Naive thymus-derived CD4-positive, alpha-beta T cell (primary cell): ENCODE measurements at regions not wholly inside any gene's neighbourhood (a gene's known extent, or its start where the extent isn't known, plus 50 kb on each side); places are given as distances from the start of the nearest gene placed in this dataset.
"Not testable (repeated sequence)": the region's sequence is repeated elsewhere in the genome, so short reads cannot be mapped to it uniquely, and the experiment has no call there.

Experiments
- ATAC-seq: fragments of 150-1000 bp; cut with Tn5 transposase; 2 replicates; pipeline ENCODE4 v1.10.0; 2021; ENCODE audit warnings: mild to moderate bottlenecking, moderate library complexity
- CTCF ChIA-PET: fragments of 350-600 bp; sonication (Branson Sonifier 250); formaldehyde crosslinking; loops from one replicate; lab custom pipeline; 2021; ENCODE audit warnings: antibody characterized with exemption; lab: Charles Lee
- POLR2A ChIA-PET: fragments of 350-600 bp; sonication (Branson Sonifier 250); formaldehyde crosslinking; loops from one replicate; lab custom pipeline; 2021; ENCODE audit warnings: antibody characterized with exemption, inconsistent platforms; lab: Charles Lee
- DNase-seq, 9 donors: peaks; one replicate each; pipeline versions ENCODE4 v3.0.0 to v3.0.0-alpha.2; 2020 to 2022; ENCODE audit warnings: mixed read lengths in 1 of 9
- H3K27ac ChIP-seq: one replicate; pipeline ENCODE4 v1.7.0; 2013; ENCODE audit warnings: mild to moderate bottlenecking, low read depth, low read length, moderate library complexity
- H3K27me3 ChIP-seq, 2 donors: one replicate each; pipeline ENCODE4 v1.7.0; 2013; ENCODE audit warnings: low read length in 2 of 2, mild to moderate bottlenecking in 2 of 2, moderate library complexity in 2 of 2; ENCODE audit not compliant: control insufficient read depth in 2 of 2, insufficient read depth in 2 of 2
- H3K36me3 ChIP-seq, 3 experiments: 1 replicate in 2 of 3; 2 replicates in 1 of 3; pipeline ENCODE4 v1.7.0; 2013; ENCODE audit warnings: low read length in 3 of 3, mild to moderate bottlenecking in 3 of 3, moderate library complexity in 1 of 3; ENCODE audit not compliant: insufficient read depth in 3 of 3, control insufficient read depth in 2 of 3
- H3K4me1 ChIP-seq, 2 donors: one replicate each; pipeline ENCODE4 v1.7.0; 2013; ENCODE audit warnings: low read length in 2 of 2, mild to moderate bottlenecking in 2 of 2, moderate library complexity in 1 of 2; ENCODE audit not compliant: control insufficient read depth in 2 of 2, insufficient read depth in 2 of 2
- H3K4me3 ChIP-seq: 2 replicates; pipeline ENCODE4 v1.7.0; 2013; ENCODE audit warnings: mild to moderate bottlenecking, low read length
- H3K9me3 ChIP-seq, 3 experiments: 1 replicate in 2 of 3; 2 replicates in 1 of 3; pipeline ENCODE4 v1.7.0; 2013; ENCODE audit warnings: low read length in 3 of 3; ENCODE audit not compliant: control insufficient read depth in 2 of 3
- H3K27ac Mint-ChIP-seq, 9 donors: one replicate each; pipeline ENCODE4 v1.8.0; 2020 to 2022; ENCODE audit warnings: mixed read lengths in 9 of 9, mild to moderate bottlenecking in 8 of 9, moderate library complexity in 5 of 9, inconsistent platforms in 2 of 9
- H3K27me3 Mint-ChIP-seq, 5 donors: one replicate each; pipeline ENCODE4 v1.8.0; 2021 to 2022; ENCODE audit warnings: mixed read lengths in 5 of 5, mild to moderate bottlenecking in 1 of 5
- H3K36me3 Mint-ChIP-seq, 5 donors: one replicate each; pipeline ENCODE4 v1.8.0; 2020 to 2022; ENCODE audit warnings: mixed read lengths in 5 of 5, mild to moderate bottlenecking in 3 of 5, inconsistent platforms in 1 of 5
- H3K4me1 Mint-ChIP-seq, 7 donors: one replicate each; pipeline ENCODE4 v1.8.0; 2020 to 2022; ENCODE audit warnings: mixed read lengths in 7 of 7, mild to moderate bottlenecking in 3 of 7, inconsistent platforms in 1 of 7
- H3K4me3 Mint-ChIP-seq, 10 donors: one replicate each; pipeline ENCODE4 v1.8.0; 2020 to 2022; ENCODE audit warnings: mild to moderate bottlenecking in 10 of 10, mixed read lengths in 10 of 10, moderate library complexity in 6 of 10, inconsistent platforms in 2 of 10
- H3K9me3 Mint-ChIP-seq, 11 donors: one replicate each; pipeline ENCODE4 v1.8.0; 2020 to 2022; ENCODE audit warnings: mixed read lengths in 11 of 11, mild to moderate bottlenecking in 4 of 11, inconsistent platforms in 1 of 11, moderate library complexity in 1 of 11
- intact Hi-C, 2 donors: fragments of 100-400 bp; cut with micrococcal nuclease; formaldehyde crosslinking; loops; one replicate each; pipeline ENCODE4 v1.15.1; 2023

GRCh38 chr14:80049055-80049454 lies 162.2 kb downstream of the DIO2 start:
- Histone ChIP-seq H3K9me3 (no peaks in the 10 kb centered on the region), H3K4me1 (no peaks in the 10 kb centered on the region), H3K27me3 (no peaks in the 10 kb centered on the region), H3K4me3 (no peak overlapping the region), H3K36me3 (no peaks in the 10 kb centered on the region), H3K27ac (no peak overlapping the region)
- Mint-ChIP-seq H3K4me1 (no peaks in the 10 kb centered on the region), H3K4me3 (no peak overlapping the region), H3K36me3 (no peaks in the 10 kb centered on the region), H3K9me3 (peaks cover 0 to 22% (median 4%) of the 10 kb centered on the region in 11 donors), H3K27me3 (no peaks in the 10 kb centered on the region), H3K27ac (no peak overlapping the region)
- ATAC-seq: no peak
- DNase-seq: no peak
- ChIA-PET POLR2A (no interaction called here), CTCF (no interaction called here)
- intact Hi-C loops: no loop called here

GRCh38 chr14:80047761-80048160 lies 163.5 kb downstream of the DIO2 start:
- intact Hi-C loops: no loop called here
- no peaks in the 10 kb centered on the region for H3K4me1 Mint-ChIP-seq
- DNase-seq: no peak
- Histone ChIP-seq H3K9me3 (no peaks in the 10 kb centered on the region), H3K27ac (no peak overlapping the region), H3K4me3 (no peak overlapping the region), H3K36me3 (no peaks in the 10 kb centered on the region), H3K4me1 (no peaks in the 10 kb centered on the region), H3K27me3 (no peaks in the 10 kb centered on the region)
- no peak overlapping the region for H3K27ac Mint-ChIP-seq
- no peaks in the 10 kb centered on the region for H3K36me3 Mint-ChIP-seq
- no peaks in the 10 kb centered on the region for H3K27me3 Mint-ChIP-seq
- no peak for ATAC-seq
- peaks cover 0 to 27% (median 6%) of the 10 kb centered on the region in 11 donors for H3K9me3 Mint-ChIP-seq
- ChIA-PET CTCF (no interaction called here), POLR2A (no interaction called here)
- no peak overlapping the region for H3K4me3 Mint-ChIP-seq

GRCh38 chr14:80037349-80037748 lies 174.0 kb downstream of the DIO2 start:
- Mint-ChIP-seq H3K4me1 (no peaks in the 10 kb centered on the region), H3K27me3 (no peaks in the 10 kb centered on the region)
- ATAC-seq: no peak

GRCh38 chr14:80024417-80024816 lies 186.9 kb downstream of the DIO2 start:
- H3K9me3 ChIP-seq: no peaks in the 10 kb centered on the region
- H3K27ac Mint-ChIP-seq: no peak overlapping the region
- H3K27me3 ChIP-seq: no peaks in the 10 kb centered on the region
- H3K4me1 Mint-ChIP-seq: no peaks in the 10 kb centered on the region
- H3K4me3 Mint-ChIP-seq: no peak overlapping the region
- peaks cover 0 to 6% (median 0%) of the 10 kb centered on the region in 5 donors for H3K27me3 Mint-ChIP-seq
- no peak for ATAC-seq
- ChIA-PET POLR2A (no interaction called here), CTCF (no interaction called here)
- no peak overlapping the region for H3K4me3 ChIP-seq
- no peak for DNase-seq
- H3K36me3 Mint-ChIP-seq: peaks cover 0 to 5% (median 0%) of the 10 kb centered on the region in 5 donors
- no peaks in the 10 kb centered on the region for H3K4me1 ChIP-seq
- intact Hi-C loops: no loop called here
- peaks cover 0 to 26% (median 9%) of the 10 kb centered on the region in 11 donors for H3K9me3 Mint-ChIP-seq
- no peaks in the 10 kb centered on the region for H3K36me3 ChIP-seq
- no peak overlapping the region for H3K27ac ChIP-seq

More at GRCh38 chr14:80037349-80037748, 174.0 kb downstream of the DIO2 start:
- Histone ChIP-seq H3K27ac (no peak overlapping the region), H3K27me3 (no peaks in the 10 kb centered on the region), H3K36me3 (no peaks in the 10 kb centered on the region), H3K4me1 (no peaks in the 10 kb centered on the region), H3K4me3 (no peak overlapping the region), H3K9me3 (no peaks in the 10 kb centered on the region)
- ChIA-PET POLR2A (no interaction called here), CTCF (no interaction called here)
- DNase-seq: no peak
- Mint-ChIP-seq H3K36me3 (no peaks in the 10 kb centered on the region), H3K4me3 (no peak overlapping the region), H3K27ac (no peak overlapping the region), H3K9me3 (peaks cover 0 to 9% (median 5%) of the 10 kb centered on the region in 11 donors)
- intact Hi-C loops: no loop called here

- H3K27ac ChIP-seq, H3K27ac Mint-ChIP-seq, H3K36me3 Mint-ChIP-seq, intact Hi-C loops, H3K27me3 ChIP-seq, CTCF ChIA-PET, ATAC-seq, H3K4me1 ChIP-seq, H3K4me3 ChIP-seq, H3K4me1 Mint-ChIP-seq, H3K4me3 Mint-ChIP-seq, H3K36me3 ChIP-seq, H3K27me3 Mint-ChIP-seq, POLR2A ChIA-PET, H3K9me3 ChIP-seq, DNase-seq: not testable (repeated sequence)
- H3K9me3 Mint-ChIP-seq: peaks cover 0 to 19% (median 6%) of the 10 kb centered on the region in 11 donors
Measured at GRCh38 chr14:80018476-80018875, 192.8 kb downstream of the DIO2 start.

GRCh38 chr14:80017795-80018194 lies 193.5 kb downstream of the DIO2 start:
- no peak for DNase-seq
- Mint-ChIP-seq H3K4me3 (no peak overlapping the region), H3K4me1 (no peaks in the 10 kb centered on the region), H3K27ac (no peak overlapping the region), H3K36me3 (no peaks in the 10 kb centered on the region), H3K27me3 (no peaks in the 10 kb centered on the region), H3K9me3 (peaks cover 0 to 19% (median 6%) of the 10 kb centered on the region in 11 donors)
- Histone ChIP-seq H3K27me3 (no peaks in the 10 kb centered on the region), H3K9me3 (no peaks in the 10 kb centered on the region), H3K27ac (no peak overlapping the region), H3K36me3 (no peaks in the 10 kb centered on the region), H3K4me1 (no peaks in the 10 kb centered on the region), H3K4me3 (no peak overlapping the region)
- intact Hi-C loops: no loop called here
- POLR2A ChIA-PET: no interaction called here
- no peak for ATAC-seq
- CTCF ChIA-PET: no interaction called here

- H3K4me3 Mint-ChIP-seq, H3K36me3 ChIP-seq, ATAC-seq, H3K9me3 ChIP-seq, intact Hi-C loops, H3K27ac Mint-ChIP-seq, H3K4me1 Mint-ChIP-seq, H3K4me1 ChIP-seq, H3K27me3 Mint-ChIP-seq, H3K27me3 ChIP-seq, H3K27ac ChIP-seq, CTCF ChIA-PET, DNase-seq, H3K36me3 Mint-ChIP-seq, POLR2A ChIA-PET, H3K4me3 ChIP-seq: not testable (repeated sequence)
- peaks cover 0 to 23% (median 5%) of the 10 kb centered on the region in 11 donors for H3K9me3 Mint-ChIP-seq
Measured at GRCh38 chr14:80010245-80010644, 201.1 kb downstream of the DIO2 start.
